ENCODE measurements at regions not wholly inside any gene's neighbourhood (a gene's known extent, or its start where the extent isn't known, plus 50 kb on each side); places are given as distances from the start of the nearest gene placed in this dataset.

DNA sequence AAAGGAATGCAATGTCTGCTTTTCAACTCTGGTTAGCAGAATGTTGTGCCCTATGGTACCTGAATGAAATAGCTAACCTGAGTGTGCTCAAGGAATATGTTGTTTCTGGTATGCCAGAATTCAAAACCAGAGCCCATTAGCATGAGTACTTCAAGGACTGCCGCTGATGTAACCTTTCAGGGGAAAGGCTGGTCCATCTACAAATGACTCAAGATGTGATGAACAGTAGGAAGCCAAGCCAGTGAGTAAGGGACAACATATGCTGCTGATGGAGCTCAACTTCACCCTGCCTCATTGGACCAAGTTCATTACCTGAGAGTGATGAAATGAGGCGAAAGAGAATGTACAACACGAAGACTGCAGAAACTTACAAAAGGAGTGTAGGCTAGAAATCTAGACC lies 95.7 kb upstream of the BMP2 start:
- DNase-seq (ENCODE audit: low read depth in 1 of 2, low spot score in 2 of 2): no peak
- Histone ChIP-seq H2BK15ac (ENCODE audit: low read length) (no peak overlapping the region), H2AK5ac (ENCODE audit: low read depth, low read length) (no peak overlapping the region), H3K36me3 (ENCODE audit: control insufficient read depth in 2 of 4, insufficient read depth in 4 of 4, low read length in 3 of 4) (no peaks in the 10 kb centered on the region), H3K9me3 (ENCODE audit: insufficient read depth in 2 of 2, low read depth in 1 of 2, low read length in 1 of 2) (no peaks in the 10 kb centered on the region), H4K5ac (ENCODE audit: insufficient read length, low read depth, low read length) (no peak overlapping the region), H4K8ac (ENCODE audit: extremely low read depth, insufficient read depth, low read length) (no peak overlapping the region), H3K79me1 (ENCODE audit: low read depth, low read length) (no peaks in the 10 kb centered on the region), H3K27ac (ENCODE audit: low read depth, low read length) (no peak overlapping the region), H3K4me1 (replicated peaks in 1 of 4; ENCODE audit: control insufficient read depth in 3 of 4, insufficient read depth in 4 of 4, low read length in 3 of 4) (no peaks in the 10 kb centered on the region), H4K91ac (replicated peaks; ENCODE audit: insufficient read length, low read length) (no peak overlapping the region), H3K9ac (replicated peaks in 1 of 4; ENCODE audit: extremely low read depth in 1 of 4, low read depth in 3 of 4, low read length in 3 of 4) (no peak overlapping the region), H2AFZ (ENCODE audit: low read length) (no peak overlapping the region), H3K27me3 (replicated peaks in 1 of 4; ENCODE audit: control insufficient read depth in 3 of 4, extremely low read depth in 1 of 4, insufficient read depth in 3 of 4, low read length in 3 of 4) (no peaks in the 10 kb centered on the region), H3K14ac (ENCODE audit: insufficient read length) (no peak overlapping the region), H2BK12ac (ENCODE audit: low read depth, low read length) (no peak overlapping the region), H3K23ac (ENCODE audit: insufficient read length) (no peak overlapping the region), H3K23me2 (ENCODE audit: low read depth, low read length) (no peaks in the 10 kb centered on the region), H3K4me2 (ENCODE audit: insufficient read depth in 1 of 2, low read depth in 2 of 2, low read length in 2 of 2) (no peak overlapping the region), H3K79me2 (ENCODE audit: control insufficient read depth in 1 of 2, insufficient read depth in 2 of 2, low read length in 2 of 2) (no peaks in the 10 kb centered on the region), H3K56ac (replicated peaks; ENCODE audit: insufficient read length, low read depth, low read length) (no peak overlapping the region), H3K4me3 (ENCODE audit: extremely low read depth in 1 of 4, insufficient read depth in 2 of 4, low read depth in 3 of 4, low read length in 4 of 4) (no peak overlapping the region), H4K20me1 (replicated peaks in 1 of 2; ENCODE audit: control insufficient read depth in 1 of 2, insufficient read depth in 2 of 2, low read length in 2 of 2) (no peaks in the 10 kb centered on the region), H2BK5ac (ENCODE audit: low read depth, low read length) (no peak overlapping the region), H3K18ac (ENCODE audit: extremely low read depth, low read length) (no peak overlapping the region), H3K4ac (replicated peaks; ENCODE audit: insufficient read length, low read depth, low read length) (no peak overlapping the region), H2BK120ac (replicated peaks; ENCODE audit: low read depth, low read length) (no peak overlapping the region), H2BK20ac (ENCODE audit: low read length) (no peak overlapping the region)
- no peak for FAIRE-seq
- TF ChIP-seq POLR2A (IDR thresholded peaks at IDR 0.05; ENCODE audit: control extremely low read depth in 1 of 2, low read depth in 2 of 2, low read length in 2 of 2) (no peak), SIN3A (conservative IDR thresholded peaks at IDR 0.05 in 1 of 2, IDR thresholded peaks at IDR 0.05 in 1 of 2; ENCODE audit: low read depth in 1 of 2, low read length in 2 of 2) (no peak), EGR1 (IDR thresholded peaks at IDR 0.05; ENCODE audit: borderline replicate concordance, low read depth, low read length) (no peak), TAF7 (optimal IDR thresholded peaks at IDR 0.05; ENCODE audit: borderline replicate concordance, low read depth, low read length) (no peak), EZH2 (IDR thresholded peaks at IDR 0.05; ENCODE audit: low read depth, low read length, severe bottlenecking) (no peak)
- TF ChIP-seq, protein P1, sequence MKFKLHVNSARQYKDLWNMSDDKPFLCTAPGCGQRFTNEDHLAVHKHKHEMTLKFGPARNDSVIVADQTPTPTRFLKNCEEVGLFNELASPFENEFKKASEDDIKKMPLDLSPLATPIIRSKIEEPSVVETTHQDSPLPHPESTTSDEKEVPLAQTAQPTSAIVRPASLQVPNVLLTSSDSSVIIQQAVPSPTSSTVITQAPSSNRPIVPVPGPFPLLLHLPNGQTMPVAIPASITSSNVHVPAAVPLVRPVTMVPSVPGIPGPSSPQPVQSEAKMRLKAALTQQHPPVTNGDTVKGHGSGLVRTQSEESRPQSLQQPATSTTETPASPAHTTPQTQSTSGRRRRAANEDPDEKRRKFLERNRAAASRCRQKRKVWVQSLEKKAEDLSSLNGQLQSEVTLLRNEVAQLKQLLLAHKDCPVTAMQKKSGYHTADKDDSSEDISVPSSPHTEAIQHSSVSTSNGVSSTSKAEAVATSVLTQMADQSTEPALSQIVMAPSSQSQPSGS (IDR thresholded peaks at IDR 0.05; ENCODE audit: low read length): no peak
- TF ChIP-seq, protein P2, sequence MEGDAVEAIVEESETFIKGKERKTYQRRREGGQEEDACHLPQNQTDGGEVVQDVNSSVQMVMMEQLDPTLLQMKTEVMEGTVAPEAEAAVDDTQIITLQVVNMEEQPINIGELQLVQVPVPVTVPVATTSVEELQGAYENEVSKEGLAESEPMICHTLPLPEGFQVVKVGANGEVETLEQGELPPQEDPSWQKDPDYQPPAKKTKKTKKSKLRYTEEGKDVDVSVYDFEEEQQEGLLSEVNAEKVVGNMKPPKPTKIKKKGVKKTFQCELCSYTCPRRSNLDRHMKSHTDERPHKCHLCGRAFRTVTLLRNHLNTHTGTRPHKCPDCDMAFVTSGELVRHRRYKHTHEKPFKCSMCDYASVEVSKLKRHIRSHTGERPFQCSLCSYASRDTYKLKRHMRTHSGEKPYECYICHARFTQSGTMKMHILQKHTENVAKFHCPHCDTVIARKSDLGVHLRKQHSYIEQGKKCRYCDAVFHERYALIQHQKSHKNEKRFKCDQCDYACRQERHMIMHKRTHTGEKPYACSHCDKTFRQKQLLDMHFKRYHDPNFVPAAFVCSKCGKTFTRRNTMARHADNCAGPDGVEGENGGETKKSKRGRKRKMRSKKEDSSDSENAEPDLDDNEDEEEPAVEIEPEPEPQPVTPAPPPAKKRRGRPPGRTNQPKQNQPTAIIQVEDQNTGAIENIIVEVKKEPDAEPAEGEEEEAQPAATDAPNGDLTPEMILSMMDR (IDR thresholded peaks at IDR 0.05; ENCODE audit: control extremely low read depth in 1 of 3, insufficient read depth in 1 of 3, low read depth in 1 of 3, low read length in 3 of 3): no peak
- POLR2A ChIA-PET (ENCODE audit: partially characterized antibody): no interaction called here
- 92% methylated on average over 3 of the region's 3 CpGs; no CpG with 5 or more reads in 1 of the 2 experiments for WGBS, 2 experiments (ENCODE audit: extremely low coverage in 1 of 2, insufficient coverage in 1 of 2, insufficient read length in 1 of 2, insufficient replicate concordance in 2 of 2, low coverage in 1 of 2, low lambda C conversion rate in 2 of 2, missing lambda C conversion rate in 1 of 2)
- CTCF ChIA-PET (ENCODE audit: partially characterized antibody): interaction anchor here (1.0 to 1.2 kb wide), 2 partner anchors 19 to 35 kb away, joined by 3 to 4 read pairs; no protein-coding TSS in a partner anchor
